ENCODE measurements at regions not wholly inside any gene's neighbourhood (a gene's known extent, or its start where the extent isn't known, plus 50 kb on each side); places are given as distances from the start of the nearest gene placed in this dataset.
"Not testable (repeated sequence)": the region's sequence is repeated elsewhere in the genome, so short reads cannot be mapped to it uniquely, and the experiment has no call there.

- Histone ChIP-seq H3K9me3 (no peaks in the 10 kb centered on the region), H3K36me3 (no peaks in the 10 kb centered on the region), H3K27ac (no peak overlapping the region), H3K27me3 (no peaks in the 10 kb centered on the region), H3K4me1 (no peaks in the 10 kb centered on the region), H3K4me3 (no peak overlapping the region)
- ATAC-seq: no peak
- WGBS, 2 donors (ENCODE audit: low coverage in 1 of 2): 74 to 89% methylated on average over 2 to 3 of the region's 3 CpGs
- no peak for TF ChIP-seq EP300 (IDR thresholded peaks at IDR 0.05)
- TF ChIP-seq POLR2A (IDR thresholded peaks at IDR 0.05): no peak
- TF ChIP-seq CTCF (IDR thresholded peaks at IDR 0.05): no peak
Observed at GRCh38 chr20:55937283-55937682, 68.0 kb downstream of the CBLN4 start.

- no peak overlapping the region for H3K4me3 ChIP-seq
- ATAC-seq: no peak
- WGBS, 2 donors (ENCODE audit: low coverage in 1 of 2): 36 to 48% methylated on average over 2 of the region's 2 CpGs
- no peaks in the 10 kb centered on the region for H3K27me3 ChIP-seq
- peak overlapping the region in 1 of 4 donors; percentile 41 for H3K27ac ChIP-seq
- no peaks in the 10 kb centered on the region for H3K9me3 ChIP-seq
- TF ChIP-seq POLR2A (IDR thresholded peaks at IDR 0.05): no peak
- no peak for TF ChIP-seq POLR2AphosphoS5 (IDR thresholded peaks at IDR 0.05)
- no peak for TF ChIP-seq CTCF (IDR thresholded peaks at IDR 0.05)
- TF ChIP-seq EP300 (IDR thresholded peaks at IDR 0.05): no peak
- H3K36me3 ChIP-seq: no peaks in the 10 kb centered on the region
- no peaks in the 10 kb centered on the region for H3K4me1 ChIP-seq
Observed at GRCh38 chr20:55936209-55936595, 69.1 kb downstream of the CBLN4 start.

DNA sequence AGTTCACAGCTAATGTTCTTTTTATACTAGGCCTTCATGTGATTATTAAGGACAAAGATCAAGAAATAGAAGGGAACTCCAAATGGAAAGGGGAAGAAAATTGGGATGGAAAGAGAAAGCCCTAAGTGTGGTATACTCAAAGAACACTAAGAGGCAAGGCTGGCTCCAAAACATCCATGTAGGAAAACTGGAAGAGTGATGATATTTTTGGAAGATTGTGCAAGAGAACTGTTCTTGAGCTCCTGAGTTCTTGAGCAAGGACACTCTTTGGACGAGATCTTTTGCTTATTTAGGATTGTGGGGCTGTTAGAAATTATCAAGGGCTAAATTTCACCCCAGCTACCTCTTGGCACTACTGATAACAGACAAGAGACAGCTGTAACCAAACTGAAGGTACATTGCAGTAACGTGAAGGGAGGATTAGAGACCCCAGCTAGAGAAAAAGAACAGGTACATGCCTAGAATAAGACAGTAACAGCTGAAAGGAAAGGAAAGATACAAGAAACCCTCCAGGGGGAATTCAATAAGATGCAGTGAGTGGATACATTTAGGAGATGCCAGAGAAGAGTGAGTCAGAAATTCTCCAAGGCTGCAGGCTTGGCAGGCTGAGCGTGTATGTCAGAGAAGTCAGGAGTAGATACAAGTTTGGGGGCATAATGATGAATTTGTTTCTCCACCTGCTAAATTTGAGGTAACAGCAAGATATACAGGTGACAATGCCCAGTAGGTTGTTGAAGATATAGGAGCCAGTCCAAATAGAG is 69.7 kb downstream of the CBLN4 start:
- H3K36me3 ChIP-seq: no peaks in the 10 kb centered on the region
- H3K9me3 ChIP-seq: no peaks in the 10 kb centered on the region
- WGBS, 2 donors (ENCODE audit: low coverage in 1 of 2): 14 to 37% methylated on average over 3 of the region's 3 CpGs
- ATAC-seq: peak; percentile 74
- peak overlapping the region in 1 of 4 donors; percentile 41 for H3K27ac ChIP-seq
- H3K27me3 ChIP-seq: no peaks in the 10 kb centered on the region
- H3K4me3 ChIP-seq: no peak overlapping the region
- H3K4me1 ChIP-seq: no peaks in the 10 kb centered on the region
- TF ChIP-seq POLR2A (IDR thresholded peaks at IDR 0.05): no peak
- no peak for TF ChIP-seq EP300 (IDR thresholded peaks at IDR 0.05)
- no peak for TF ChIP-seq POLR2AphosphoS5 (IDR thresholded peaks at IDR 0.05)
- TF ChIP-seq CTCF (IDR thresholded peaks at IDR 0.05): no peak

GRCh38 chr20:55934146-55934545 is 71.2 kb downstream of the CBLN4 start:
- no peak overlapping the region for H3K4me3 ChIP-seq
- no peak for ATAC-seq
- no peaks in the 10 kb centered on the region for H3K9me3 ChIP-seq
- no peak for TF ChIP-seq CTCF (IDR thresholded peaks at IDR 0.05)
- TF ChIP-seq POLR2A (IDR thresholded peaks at IDR 0.05): no peak
- TF ChIP-seq EP300 (IDR thresholded peaks at IDR 0.05): no peak
- TF ChIP-seq POLR2AphosphoS5 (IDR thresholded peaks at IDR 0.05): no peak
- H3K4me1 ChIP-seq: no peaks in the 10 kb centered on the region
- H3K27ac ChIP-seq: no peak overlapping the region
- H3K27me3 ChIP-seq: no peaks in the 10 kb centered on the region
- no peaks in the 10 kb centered on the region for H3K36me3 ChIP-seq
- WGBS, 2 donors (ENCODE audit: low coverage in 1 of 2): 93 to 94% methylated on average over 2 of the region's 2 CpGs

- not testable (repeated sequence) for H3K9me3 ChIP-seq, H3K27ac ChIP-seq
- 100% methylated on average over 1 of the region's 2 CpGs; no CpG with 5 or more reads in 1 of the 2 donors for WGBS, 2 donors (ENCODE audit: low coverage in 1 of 2)
Observed at GRCh38 chr20:55930876-55931275, 74.4 kb downstream of the CBLN4 start.

More at GRCh38 chr20:55930876-55931275, 74.4 kb downstream of the CBLN4 start:
- not testable (repeated sequence) for H3K4me1 ChIP-seq, H3K36me3 ChIP-seq, H3K27me3 ChIP-seq, H3K4me3 ChIP-seq, ATAC-seq
